HK-2 (cell line): ENCODE measurements at regions not wholly inside any gene's neighbourhood (a gene's known extent, or its start where the extent isn't known, plus 50 kb on each side); places are given as distances from the start of the nearest gene placed in this dataset.

Source experiments
- DNase-seq: peaks from one replicate; pipeline ENCODE4 v3.0.0-alpha.2; 2018; ENCODE audit not compliant: unreplicated experiment

DNA sequence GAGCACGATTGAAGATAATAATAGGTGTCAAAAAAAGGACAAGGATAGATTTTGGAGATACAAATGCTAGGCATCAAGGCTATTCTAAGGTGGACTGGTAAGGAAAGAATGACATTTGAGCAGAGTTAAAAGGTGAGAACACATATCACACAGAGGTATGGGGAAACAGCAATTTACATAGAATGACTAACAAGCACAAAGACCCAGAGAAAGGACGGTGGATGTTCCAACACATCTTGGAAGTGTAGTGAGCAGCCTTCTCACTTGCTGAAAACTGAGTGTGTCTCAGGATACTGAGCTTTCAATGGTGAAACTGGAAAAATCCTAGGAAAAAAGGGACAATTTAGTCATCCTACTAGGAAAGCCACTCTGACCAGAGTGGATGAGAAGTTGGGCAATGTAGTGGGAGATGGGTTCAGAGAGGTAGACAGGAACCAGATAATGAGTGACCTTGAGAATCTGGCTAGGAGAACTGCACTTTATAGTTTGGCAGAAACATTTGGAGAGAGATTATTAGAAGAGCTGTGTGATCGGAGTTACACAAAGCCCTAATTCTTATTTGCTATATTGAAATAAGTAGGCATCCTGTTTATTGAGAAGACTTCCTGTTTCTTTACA is 706.0 kb downstream of the KCNA4 start:
- DNase-seq, result no peak

DNA sequence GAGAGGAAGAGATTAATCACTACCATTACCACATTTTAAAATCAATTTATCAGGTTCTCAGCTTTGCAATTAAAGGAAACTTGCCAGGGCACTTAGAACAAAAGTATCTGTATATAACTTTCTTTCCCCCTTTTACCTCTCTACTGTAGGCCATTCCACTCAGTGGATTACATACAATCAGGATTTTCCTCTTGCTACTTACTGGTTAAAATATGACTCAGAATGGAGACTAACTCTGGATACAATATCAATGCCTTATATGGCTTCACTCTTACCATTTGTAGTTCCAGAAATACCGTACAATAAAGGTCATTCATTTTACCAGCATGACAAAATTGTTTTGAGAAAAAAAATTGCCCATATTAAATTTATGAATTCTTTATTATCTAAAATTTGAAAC is 706.8 kb downstream of the KCNA4 start:
- DNase-seq, result no peak

DNA sequence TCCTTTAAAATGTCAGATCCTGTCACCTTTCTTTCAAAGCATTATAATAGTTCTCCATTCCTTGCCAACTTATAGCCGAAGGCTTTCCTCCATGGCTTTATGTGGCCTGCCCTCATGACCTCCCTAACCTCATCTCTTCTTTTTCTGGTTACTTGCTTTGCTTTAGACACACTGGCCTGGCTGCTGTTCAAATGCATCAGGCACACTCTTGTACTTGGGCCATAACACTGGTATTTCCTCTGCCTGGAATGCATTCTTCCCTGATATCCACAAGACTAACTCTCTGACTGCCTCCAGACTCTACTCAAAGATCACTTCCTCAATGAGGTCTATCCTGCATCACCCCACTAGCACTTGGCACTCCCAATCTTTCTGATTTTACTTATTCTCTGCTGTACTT is 710.3 kb downstream of the KCNA4 start:
- no peak for DNase-seq

DNA sequence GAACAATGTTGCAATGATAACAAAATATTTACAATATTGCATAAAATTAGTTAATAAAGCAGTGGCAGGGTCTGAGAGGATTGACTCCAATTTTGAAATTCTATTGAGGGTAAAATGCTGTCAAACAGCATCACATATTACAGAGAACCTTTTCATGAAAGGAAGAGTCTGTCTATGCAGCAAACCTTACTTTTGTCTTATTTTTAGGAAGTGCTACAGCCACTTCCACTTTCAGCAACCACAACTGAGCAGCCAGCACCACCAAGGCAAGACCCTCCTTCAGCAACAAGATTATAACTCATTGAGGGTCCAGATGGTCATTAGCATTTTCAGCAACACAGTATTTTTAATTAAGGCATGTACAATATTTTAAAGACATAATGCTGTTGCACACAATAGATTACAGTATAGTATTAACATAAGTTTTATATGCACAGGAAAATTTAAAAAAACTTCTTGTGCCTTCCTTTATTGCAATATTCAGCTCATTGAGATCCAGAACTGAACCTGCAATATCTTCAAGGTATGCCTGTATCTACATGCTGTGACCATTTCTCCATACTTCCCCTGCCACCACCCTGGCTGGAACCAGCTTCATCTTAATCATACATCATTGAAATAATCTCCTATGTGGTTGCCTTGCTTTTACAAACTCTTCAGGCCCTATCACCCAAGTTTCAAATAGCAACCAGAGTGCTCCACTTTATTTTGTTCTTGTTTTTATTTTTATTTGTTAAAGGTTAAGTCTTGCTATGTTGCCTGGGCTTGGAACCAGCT is 711.2 kb downstream of the KCNA4 start:
- no peak for DNase-seq

DNA sequence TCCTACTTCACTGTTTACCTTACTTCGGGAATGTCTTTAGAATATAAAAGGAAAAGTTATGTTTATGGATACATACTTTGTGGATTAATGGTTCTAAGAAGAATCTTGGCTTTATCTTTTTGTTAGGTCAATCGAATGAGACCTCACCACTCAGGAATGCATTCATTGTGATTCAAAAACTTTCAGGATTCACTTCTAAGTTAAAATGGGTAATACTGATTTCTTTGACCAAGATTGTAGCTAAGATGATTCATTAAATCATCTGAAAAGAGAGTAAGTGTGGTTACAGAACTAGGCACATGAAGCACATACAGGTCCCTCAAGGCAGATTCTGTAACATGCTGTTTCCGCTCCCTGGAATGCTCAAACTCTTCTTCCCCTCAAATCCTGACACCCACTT is 716.4 kb downstream of the KCNA4 start:
- no peak for DNase-seq

DNA sequence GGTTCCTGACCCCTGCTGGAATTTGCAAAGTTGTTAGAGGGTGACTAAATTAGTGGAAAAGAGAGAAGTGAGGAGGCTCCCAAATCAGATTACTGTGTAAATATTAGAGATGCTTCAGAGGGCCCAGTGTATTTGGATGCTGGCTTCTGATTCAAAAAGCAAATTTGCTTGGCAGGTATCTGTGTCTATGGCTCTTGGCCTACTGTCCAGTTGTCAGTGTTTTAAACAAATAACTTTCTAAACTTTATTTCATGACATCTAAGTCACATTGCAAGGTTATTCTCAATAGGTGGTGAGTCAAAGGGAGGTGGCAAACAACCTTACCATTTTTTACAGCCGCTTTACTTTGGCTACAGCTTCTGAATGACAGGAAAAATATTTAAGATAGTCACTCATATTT is 720.1 kb downstream of the KCNA4 start:
- DNase-seq, result no peak

DNA sequence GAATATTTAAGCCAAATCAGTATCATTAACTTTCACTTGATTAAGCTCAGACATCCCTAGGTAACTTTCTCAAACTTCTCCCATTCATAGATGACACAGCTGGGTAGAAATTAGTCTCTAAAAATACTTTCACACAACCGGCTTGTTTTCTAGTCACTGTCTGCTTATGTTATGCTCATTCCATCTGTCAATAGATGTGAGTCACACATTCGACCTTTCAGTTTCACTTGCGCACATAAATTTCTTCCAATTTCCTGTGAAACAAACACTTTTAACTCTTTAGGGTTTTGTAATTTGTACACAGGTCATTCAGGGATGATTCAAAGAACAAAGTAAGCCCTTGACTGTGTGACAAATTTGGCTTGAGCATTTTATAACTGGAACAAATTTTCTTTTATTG is 723.0 kb downstream of the KCNA4 start:
- no peak for DNase-seq

DNA sequence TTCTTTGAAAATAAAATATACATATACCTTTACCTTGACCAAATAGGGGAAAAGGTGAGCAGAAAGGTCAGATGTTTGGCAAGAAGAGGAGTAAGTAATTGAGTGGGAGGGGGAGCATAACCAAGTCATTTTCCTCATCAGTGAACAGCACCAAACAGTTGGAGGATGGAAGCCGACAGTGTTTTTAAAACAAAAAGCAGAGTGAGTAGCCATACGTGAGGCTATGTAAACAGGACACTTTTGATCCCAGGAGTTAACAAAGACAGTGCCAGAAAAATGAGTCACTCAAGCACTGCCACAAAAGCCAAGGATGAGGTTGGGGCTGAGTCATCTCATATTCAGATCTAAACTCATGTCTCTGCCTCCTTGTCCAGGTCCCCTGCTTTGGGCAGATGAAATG is 734.7 kb downstream of the KCNA4 start:
- DNase-seq, result peak; percentile 40

DNA sequence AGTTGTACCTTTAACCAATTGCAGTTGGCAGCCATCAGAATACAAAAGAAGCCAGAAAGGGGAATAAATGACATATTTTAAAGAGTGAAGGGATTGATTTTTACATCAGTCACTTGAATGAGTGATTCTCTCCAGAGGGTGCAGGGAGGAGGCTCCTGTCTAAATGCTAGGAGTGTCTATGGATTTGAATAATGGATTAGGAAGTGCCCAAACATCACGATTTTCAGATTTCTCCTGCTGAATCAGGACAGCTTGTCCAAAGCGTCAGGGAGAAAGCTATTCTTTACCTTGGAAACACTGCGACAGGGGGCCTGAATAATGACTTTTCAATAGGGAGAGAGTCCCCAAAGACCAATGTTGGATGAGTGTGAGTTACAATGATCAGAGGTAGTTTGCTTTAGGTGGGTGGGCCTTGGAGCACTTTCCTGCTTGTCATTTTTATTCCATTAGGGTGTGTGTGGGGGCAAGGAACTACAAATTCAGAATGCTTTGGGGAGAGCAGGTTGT is 735.5 kb downstream of the KCNA4 start:
- DNase-seq, result no peak

DNA sequence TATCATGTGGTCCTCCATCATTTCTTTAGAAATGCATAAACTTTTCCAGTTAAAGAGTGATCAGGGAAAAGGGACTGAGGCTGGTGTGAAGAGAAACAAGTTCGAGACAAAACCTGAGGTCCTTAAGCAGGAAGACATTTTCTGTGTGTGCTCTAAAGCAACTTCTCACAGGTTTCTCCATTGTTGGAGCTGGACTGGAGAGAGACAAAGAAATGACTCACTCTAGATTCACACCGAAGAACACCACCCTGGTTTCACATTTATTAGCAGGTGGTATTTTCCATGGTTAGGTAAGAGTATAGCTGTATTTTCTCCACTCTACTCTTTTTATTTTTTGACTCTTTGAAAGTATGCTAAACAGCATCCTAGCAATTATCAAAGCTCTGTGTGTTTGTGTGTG is 736.4 kb downstream of the KCNA4 start:
- DNase-seq, result no peak

DNA sequence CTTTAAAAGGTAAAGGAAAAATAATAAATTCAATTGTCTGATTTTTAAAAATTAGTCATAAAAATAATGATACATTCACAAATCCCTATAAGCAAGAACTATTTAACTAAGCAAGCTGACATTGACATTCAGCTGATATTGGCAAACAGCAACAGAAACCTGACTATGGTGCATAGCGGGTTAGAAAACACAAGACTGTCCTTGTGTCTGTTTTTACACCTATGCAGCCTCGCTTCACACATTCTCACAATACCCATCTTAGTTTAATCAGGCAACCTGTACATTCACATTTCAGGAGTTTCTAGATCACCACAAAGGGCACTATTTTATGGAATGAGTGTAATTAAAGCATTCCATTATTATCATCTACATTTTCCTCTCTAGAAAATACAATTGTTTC is 737.1 kb downstream of the KCNA4 start:
- DNase-seq, result no peak

DNA sequence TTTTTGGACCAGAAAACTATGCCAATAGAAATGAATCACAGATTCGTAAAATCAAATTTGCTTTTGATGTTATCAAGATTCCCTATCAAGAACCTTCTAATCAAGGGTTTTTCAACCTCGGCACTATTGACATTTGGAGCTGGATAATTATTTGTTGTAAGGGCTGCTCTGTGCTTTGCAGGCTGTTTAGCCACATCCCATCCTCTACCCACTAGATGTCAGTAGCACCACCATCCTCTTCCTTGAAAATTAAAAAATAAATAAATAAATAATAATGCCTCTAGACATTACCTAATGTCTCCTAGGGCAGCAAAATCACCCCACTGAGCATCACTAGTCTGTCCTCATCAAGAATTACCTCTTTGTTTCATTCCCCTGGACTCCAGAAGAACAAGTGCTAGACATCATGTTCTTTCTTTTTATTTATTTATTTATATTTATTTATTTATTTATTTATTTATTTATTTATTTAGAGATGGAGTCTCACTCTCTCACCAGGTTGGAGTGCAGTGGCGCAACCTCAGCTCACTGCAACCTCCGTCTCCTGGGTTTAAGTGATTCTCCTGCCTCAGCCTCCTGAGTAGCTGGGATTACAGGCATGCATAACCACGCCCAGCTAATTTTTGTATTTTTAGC is 744.7 kb downstream of the KCNA4 start:
- DNase-seq, result no peak

DNA sequence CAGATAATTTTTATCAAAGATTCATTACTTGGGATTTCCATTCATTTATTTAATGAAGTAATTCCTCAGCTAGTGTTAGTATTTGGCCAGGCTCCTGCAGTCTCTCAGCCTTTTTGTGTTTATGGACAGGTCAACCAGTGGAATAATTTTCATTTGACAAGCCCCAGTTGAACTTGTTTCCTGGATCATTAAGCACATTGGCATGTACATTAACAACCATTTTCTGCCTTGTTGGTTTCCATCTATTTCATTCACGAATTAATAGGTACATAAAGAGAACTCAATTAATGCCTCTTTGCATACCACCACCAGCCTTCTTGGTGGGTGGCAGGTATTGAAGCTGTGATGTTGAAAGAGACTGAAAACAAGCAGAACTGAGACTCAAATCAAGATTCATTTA is 745.2 kb downstream of the KCNA4 start:
- no peak for DNase-seq

DNA sequence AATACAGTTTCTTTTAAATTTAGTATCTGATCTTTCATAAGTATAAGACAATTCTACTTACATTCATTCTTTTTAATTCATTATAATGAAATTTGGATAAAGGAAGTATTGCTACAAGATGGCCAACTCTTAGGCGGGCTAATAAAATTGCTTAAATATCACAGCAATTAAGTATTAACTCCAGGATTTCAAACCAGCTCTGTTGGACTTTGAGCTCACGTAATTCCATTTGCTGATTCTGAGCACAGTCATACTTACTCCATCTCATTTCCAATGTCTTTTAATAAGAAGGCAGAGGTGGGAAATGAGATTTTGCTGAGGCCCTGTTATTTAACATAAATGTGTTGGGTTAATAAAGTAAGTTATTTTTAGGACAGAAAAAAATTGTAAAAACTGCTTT is 748.1 kb downstream of the KCNA4 start:
- DNase-seq, result no peak

DNA sequence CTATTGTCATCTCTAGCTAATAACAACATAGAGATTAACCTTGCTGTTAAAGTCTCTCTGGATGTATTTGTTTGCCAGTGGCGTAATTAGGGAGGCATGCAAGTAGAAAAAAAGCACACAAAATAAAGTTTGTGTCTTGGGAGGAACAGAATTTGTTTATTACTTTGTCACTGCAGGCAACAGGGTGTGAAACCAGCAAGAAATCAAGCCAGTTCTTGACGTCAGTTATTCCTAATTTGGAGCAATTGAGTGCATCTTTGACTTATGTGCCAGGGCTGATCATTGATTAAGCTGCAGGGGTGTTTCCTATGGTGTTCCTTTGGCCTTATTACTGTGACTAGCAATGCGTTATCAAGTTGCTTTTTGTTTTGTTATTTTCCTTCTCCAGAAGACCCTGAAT is 751.0 kb downstream of the KCNA4 start:
- DNase-seq, result no peak

DNA sequence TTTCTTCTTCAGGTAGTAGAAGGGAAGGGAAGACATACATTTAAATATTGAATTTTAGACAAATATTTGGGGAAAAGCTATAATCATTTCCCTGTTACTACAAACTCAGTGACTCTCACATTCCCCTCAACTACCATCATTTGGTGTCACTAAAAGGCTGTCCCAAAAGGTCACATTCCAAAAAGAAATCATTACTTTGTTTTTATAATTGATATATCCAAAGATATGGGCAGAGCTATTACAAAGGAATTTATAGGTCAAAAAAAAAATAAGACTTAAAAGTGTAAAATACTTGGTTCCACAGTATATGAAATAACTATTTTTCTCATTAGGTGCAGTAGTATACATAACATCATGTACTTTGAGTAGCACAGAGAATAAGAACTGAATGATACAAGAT is 751.4 kb downstream of the KCNA4 start:
- DNase-seq, result no peak

DNA sequence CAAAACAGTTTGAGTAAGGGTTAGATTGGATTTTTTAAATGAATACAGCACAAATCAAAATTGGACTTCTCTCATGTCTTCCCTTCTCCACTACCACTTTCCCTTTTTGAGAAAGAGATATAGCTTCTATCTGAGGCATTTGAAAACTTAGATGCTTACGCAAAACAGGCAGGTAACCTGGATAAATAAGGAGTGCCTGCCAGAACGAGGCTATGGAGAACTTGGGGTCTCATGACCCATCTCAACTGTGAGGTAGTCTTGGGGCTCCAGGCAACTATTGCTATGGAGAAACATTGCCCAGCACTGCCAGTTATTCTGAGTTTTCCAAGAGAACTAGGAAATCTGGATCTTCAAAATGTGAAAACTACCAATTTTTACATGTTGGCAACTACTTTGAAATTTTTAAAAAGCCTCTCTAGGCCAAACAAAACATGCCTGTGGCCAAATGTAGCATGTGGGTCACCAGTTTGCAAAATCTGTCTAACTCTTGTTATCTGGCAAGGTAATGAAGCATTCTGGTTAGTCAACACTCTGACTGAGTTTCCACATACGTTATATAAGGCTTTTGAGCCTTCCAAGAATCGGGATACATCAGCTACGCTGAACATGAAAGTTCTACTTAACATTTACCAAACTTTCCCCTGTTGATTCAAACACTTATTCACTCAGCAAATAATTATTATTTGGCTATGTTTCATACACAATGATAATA is 752.7 kb downstream of the KCNA4 start:
- DNase-seq, result no peak

DNA sequence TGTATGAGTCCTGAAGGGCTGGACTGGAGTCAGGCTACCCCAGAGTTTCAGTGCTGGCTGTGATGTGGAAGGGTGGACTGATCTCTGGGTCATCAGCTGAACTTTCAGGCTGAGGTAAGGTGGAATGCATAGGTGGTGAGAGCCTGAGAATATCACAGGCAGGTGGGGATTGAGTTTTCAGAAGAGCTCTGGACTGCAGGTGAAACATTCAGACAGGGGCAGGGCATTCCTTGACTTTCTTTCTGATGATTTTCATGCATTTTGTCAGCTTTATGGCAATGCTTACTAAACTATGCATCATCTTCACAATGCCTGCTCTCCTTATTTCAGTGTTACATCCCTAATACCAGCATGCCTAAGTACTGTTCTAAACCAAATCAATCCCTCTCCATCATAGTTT is 755.0 kb downstream of the KCNA4 start:
- DNase-seq, result no peak

DNA sequence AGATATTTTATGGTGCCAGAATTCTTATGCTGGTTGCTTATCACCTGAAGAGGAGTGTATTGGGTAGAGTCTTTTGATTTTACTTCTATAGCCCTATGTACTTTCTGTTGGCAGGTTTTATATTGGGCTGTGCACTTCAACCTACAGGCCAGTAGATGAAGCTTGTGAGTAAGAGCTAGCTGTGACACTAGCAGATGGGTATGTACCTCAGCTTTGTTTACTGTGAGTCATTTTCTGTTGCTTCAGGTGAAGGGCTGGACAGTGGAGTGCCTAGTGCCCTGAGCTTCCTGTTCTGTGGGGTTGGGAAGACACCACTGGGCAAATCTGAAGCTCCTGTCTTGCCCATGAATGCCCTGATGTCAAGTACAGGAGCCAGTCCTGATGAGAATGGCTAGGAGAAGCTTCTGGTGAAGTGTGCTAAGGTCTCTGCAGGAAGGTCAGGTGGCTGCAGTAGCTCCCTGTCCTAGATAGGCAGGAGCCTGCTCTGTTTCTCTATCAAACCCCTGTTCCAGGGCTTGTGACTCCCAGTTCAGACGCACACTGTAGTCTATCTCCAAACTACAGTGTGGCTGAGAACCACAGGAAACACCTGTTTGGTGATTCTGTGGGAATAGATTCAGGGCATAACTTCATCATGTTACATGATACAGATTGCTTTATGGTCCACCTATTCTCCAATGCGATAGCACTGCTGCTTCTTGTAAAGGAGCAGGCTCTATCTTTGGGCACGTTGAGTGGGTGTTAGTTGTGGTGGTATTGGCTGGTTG is 755.7 kb downstream of the KCNA4 start:
- DNase-seq, result peak; percentile 34

DNA sequence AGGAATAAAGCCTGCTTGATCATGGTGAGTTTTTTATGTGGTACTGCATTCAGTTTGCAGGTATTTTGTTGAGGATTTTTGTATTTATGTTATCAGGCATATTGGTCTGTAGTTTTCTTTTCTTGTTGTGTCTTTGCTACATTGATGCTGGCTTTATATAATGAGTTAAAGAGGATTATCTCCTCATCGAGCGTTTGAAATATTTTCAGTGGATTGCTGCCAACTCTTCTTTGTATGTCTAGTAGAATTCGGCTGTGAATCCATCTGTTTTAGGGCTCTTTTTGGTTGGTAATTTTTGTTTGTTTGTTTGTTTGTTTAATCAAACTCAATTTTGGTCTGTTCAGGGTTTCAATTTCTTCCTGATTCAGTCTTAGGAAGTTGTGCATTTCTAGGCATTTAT is 758.4 kb downstream of the KCNA4 start:
- no peak for DNase-seq

DNA sequence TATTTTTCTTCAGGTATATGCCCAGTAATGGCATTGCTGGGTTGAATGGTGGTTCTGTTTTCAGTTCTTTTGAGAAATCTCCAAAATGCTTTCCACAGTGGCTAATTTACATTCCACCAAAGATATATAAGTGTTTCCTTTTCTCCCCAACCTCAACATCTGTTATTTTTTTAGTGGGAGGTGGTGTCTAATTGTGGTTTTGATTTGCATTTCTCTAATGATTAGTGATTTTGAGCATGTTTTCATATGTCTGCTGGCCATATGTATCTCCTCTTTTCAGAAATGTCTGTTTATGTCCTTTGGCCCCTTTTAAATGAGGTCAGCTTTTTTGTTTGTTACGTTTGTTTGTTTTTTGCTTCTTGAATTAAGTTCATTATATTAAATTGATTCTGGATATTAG is 760.2 kb downstream of the KCNA4 start:
- DNase-seq, result no peak

DNA sequence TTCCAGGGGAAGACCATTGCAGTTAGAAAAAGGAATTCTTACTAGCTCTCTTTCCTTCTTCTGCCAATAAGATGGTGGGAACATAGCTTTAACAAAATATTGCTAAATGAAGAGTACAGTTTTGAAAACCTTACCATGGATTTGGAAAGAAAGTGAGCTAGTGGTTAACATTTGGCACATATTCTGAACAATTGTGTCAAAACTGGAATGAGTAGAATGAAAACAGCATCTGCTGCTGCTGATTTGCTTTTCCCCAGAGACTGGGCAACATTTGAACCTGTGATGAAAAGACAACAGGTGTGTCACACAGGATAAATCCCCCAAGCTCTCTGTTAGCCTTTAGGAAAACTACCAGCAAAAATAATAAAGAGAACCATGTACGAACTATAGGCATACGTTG is 761.4 kb downstream of the KCNA4 start:
- no peak for DNase-seq
